ENCODE measurements at regions not wholly inside any gene's neighbourhood (a gene's known extent, or its start where the extent isn't known, plus 50 kb on each side); places are given as distances from the start of the nearest gene placed in this dataset.
"Not testable (repeated sequence)": the region's sequence is repeated elsewhere in the genome, so short reads cannot be mapped to it uniquely, and the experiment has no call there.

DNA sequence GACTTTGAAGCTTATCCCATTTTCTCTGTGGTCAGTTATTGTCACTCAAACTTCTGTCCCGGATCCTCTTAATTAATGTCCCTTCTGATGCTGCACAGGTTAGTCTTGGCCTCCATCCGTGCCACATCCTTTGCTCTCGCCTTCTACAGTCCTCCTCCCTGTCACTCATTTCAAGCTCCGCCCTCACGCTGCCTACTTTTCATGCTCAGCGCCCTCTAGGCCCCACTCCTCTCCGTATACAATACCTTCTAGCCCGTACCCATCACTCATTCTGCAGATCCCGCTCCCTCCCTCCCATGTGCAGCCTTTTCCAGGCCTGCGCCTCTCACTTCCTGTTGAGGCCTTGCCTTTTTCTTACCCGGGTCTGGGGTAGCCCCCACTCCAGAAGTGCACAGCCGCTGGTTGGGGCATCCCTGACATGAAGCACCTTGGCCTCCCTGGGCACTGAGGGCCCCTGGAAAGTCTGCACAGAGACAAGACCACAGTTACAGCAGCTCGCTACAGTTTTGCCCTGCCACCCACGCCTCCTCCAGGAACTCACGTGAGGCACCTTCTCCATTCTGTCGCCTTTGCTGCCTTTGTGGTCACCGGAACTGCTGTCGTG lies 88.5 kb upstream of the SLC25A48 start:
- Histone ChIP-seq H3K27me3 (ENCODE audit: control insufficient read depth, insufficient read depth, low read length) (no peaks in the 10 kb centered on the region), H3K4me3 (ENCODE audit: low read depth, low read length) (no peak overlapping the region), H3K36me3 (ENCODE audit: control insufficient read depth, insufficient read depth, low read length) (no peaks in the 10 kb centered on the region)
- TF ChIP-seq, protein P1, sequence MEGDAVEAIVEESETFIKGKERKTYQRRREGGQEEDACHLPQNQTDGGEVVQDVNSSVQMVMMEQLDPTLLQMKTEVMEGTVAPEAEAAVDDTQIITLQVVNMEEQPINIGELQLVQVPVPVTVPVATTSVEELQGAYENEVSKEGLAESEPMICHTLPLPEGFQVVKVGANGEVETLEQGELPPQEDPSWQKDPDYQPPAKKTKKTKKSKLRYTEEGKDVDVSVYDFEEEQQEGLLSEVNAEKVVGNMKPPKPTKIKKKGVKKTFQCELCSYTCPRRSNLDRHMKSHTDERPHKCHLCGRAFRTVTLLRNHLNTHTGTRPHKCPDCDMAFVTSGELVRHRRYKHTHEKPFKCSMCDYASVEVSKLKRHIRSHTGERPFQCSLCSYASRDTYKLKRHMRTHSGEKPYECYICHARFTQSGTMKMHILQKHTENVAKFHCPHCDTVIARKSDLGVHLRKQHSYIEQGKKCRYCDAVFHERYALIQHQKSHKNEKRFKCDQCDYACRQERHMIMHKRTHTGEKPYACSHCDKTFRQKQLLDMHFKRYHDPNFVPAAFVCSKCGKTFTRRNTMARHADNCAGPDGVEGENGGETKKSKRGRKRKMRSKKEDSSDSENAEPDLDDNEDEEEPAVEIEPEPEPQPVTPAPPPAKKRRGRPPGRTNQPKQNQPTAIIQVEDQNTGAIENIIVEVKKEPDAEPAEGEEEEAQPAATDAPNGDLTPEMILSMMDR (IDR thresholded peaks at IDR 0.05; ENCODE audit: insufficient read depth, low read length, severe bottlenecking): no peak
- FAIRE-seq: no peak
- no peak for DNase-seq (ENCODE audit: low read depth)

DNA sequence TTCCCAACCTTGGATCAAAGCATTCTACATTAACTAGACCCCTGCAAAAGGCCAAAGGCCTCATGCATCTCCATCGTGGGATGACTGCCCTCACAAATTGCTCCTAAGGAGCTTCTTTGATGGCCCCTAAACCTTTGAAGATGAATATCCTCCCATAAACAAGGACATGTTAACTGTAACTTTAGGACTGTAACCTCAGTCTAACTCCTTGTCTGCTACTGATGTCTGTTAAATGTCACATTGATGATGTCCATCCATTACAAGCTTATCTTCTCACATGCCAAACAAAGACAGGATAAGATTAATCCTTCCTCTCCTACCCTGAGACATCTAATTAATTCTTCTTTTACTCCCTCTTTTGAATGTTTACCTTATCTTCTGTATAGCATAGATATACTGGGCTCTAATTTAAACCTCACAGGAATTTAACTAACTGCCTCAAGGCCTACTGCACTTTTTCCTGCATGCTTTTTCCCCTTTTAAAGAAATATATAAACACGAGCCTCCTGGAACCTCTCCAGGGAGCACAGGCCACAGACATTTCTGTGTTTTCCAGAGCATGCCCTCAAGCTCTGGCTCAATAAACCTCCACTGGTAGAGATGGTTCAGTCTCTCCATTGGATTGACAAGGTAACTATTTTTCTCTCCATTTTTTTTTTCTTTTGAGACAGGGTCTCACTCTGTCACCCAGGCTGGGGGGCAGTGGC lies 90.6 kb upstream of the SLC25A48 start:
- no peaks in the 10 kb centered on the region for H3K27me3 ChIP-seq (ENCODE audit: control insufficient read depth, insufficient read depth, low read length)
- DNase-seq (ENCODE audit: low read depth): no peak
- no peaks in the 10 kb centered on the region for H3K36me3 ChIP-seq (ENCODE audit: control insufficient read depth, insufficient read depth, low read length)
- TF ChIP-seq, protein P1 (IDR thresholded peaks at IDR 0.05; ENCODE audit: insufficient read depth, low read length, severe bottlenecking): no peak
- FAIRE-seq: no peak
- H3K4me3 ChIP-seq (ENCODE audit: low read depth, low read length): no peak overlapping the region

DNA sequence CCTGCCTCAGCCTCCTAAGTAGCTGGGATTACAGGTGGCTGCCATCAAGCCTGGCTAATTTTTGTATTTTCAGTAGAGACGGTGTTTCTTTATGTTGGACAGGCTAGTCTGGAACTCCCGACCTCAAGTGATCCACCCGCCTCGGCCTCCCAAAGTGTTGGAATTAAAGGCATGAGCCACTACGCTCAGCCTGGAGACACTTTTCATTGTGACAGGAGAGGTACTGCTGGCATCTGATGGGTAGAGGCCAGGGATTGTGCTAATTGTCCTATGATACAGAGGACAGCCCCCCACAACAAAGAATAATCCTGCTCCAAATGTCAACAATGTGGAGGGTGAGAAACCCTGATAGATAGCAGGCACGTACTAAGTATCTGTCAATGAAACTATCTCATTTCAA lies 91.3 kb upstream of the SLC25A48 start:
- DNase-seq (ENCODE audit: low read depth) (no peak), FAIRE-seq (no peak)
- H3K27me3 ChIP-seq (ENCODE audit: control insufficient read depth, insufficient read depth, low read length): no peaks in the 10 kb centered on the region
- H3K4me3 ChIP-seq (ENCODE audit: low read depth, low read length): no peak overlapping the region
- no peaks in the 10 kb centered on the region for H3K36me3 ChIP-seq (ENCODE audit: control insufficient read depth, insufficient read depth, low read length)
- TF ChIP-seq, protein P1 (IDR thresholded peaks at IDR 0.05; ENCODE audit: insufficient read depth, low read length, severe bottlenecking): no peak

DNA sequence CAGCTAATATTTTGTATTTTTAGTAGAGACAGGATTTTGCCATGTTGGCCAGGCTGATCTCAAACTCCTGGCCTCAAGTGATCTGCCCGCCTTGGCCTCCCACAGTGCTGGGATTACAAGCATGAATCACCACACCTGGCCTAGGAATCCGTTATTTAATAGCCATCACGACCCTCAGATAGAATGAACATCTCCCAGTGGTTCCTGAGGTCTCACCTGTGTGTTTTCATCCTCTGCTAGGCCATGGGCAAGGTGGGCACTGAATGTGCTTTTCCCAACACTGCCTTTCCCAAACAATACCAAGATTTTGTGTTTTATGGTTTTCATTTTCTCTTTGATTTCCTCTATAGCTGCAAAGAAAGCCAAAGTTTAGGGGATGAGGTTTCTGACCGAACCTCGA lies 92.2 kb upstream of the SLC25A48 start:
- not testable (repeated sequence) for DNase-seq (ENCODE audit: low read depth); H3K36me3 ChIP-seq (ENCODE audit: control insufficient read depth, insufficient read depth, low read length); FAIRE-seq; H3K27me3 ChIP-seq (ENCODE audit: control insufficient read depth, insufficient read depth, low read length); H3K4me3 ChIP-seq (ENCODE audit: low read depth, low read length)

DNA sequence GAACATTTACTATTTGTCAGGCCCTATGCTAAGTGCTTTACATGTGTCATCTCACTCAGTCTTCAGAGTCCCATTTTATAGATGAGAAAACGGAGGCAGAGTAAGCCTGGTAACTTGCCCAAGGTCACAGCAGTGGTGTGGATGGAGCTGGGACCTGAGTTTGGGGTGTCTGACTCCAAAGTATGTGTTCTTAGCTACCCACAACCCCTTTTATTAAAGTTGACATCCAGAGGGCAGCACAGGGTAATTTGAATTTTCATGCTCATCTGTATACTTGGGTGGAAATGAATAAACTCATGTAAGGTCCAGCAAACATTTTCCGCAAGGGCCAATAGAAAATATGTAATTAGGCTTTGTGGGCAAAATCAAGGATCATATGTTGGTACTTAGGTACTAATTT lies 93.4 kb upstream of the SLC25A48 start:
- H3K36me3 ChIP-seq (ENCODE audit: control insufficient read depth, insufficient read depth, low read length): no peaks in the 10 kb centered on the region
- DNase-seq (ENCODE audit: low read depth): no peak
- FAIRE-seq: no peak
- H3K27me3 ChIP-seq (ENCODE audit: control insufficient read depth, insufficient read depth, low read length): no peaks in the 10 kb centered on the region
- TF ChIP-seq, protein P1 (IDR thresholded peaks at IDR 0.05; ENCODE audit: insufficient read depth, low read length, severe bottlenecking): no peak
- no peak overlapping the region for H3K4me3 ChIP-seq (ENCODE audit: low read depth, low read length)

DNA sequence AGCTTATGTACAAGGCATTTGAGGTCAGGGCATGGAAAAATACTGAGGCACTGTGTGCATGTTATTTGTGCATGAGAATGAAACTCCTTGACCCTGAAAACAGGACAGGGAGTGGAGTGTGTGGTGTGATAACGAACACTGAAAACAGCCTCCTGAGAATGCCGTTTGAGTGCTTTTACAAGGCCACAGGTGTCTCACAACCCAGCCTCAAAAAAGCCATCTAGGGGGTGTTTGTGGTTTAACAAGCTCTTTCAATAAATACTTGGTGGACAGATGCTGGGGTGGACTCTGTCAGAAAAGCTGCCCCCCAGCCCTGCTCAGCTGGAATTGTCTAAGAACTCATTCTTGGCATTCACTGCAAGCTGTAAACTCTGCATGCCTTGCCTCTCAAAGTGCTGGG lies 94.0 kb upstream of the SLC25A48 start:
- FAIRE-seq (no peak), DNase-seq (ENCODE audit: low read depth) (no peak)
- no peaks in the 10 kb centered on the region for H3K36me3 ChIP-seq (ENCODE audit: control insufficient read depth, insufficient read depth, low read length)
- no peaks in the 10 kb centered on the region for H3K27me3 ChIP-seq (ENCODE audit: control insufficient read depth, insufficient read depth, low read length)
- H3K4me3 ChIP-seq (ENCODE audit: low read depth, low read length): no peak overlapping the region
- TF ChIP-seq, protein P1 (IDR thresholded peaks at IDR 0.05; ENCODE audit: insufficient read depth, low read length, severe bottlenecking): no peak

Data from bronchial epithelial cell (primary cell).